Glutamatergic neuron (in vitro differentiated cells): ENCODE measurements at regions not wholly inside any gene's neighbourhood (a gene's known extent, or its start where the extent isn't known, plus 50 kb on each side); places are given as distances from the start of the nearest gene placed in this dataset.

ENCODE experiments used
- DNase-seq: peaks from one replicate; pipeline ENCODE4 v3.0.0; 2022
- H3K27ac Mint-ChIP-seq: one replicate; pipeline ENCODE4 v1.8.0; 2020; ENCODE audit warnings: mild to moderate bottlenecking, mixed read lengths, inconsistent platforms; ENCODE audit not compliant: unreplicated experiment
- H3K27me3 Mint-ChIP-seq: one replicate; pipeline ENCODE4 v1.8.0; 2020; ENCODE audit warnings: mild to moderate bottlenecking, moderate library complexity, mixed read lengths, inconsistent platforms; ENCODE audit not compliant: unreplicated experiment
- H3K36me3 Mint-ChIP-seq: one replicate; pipeline ENCODE4 v1.8.0; 2020; ENCODE audit warnings: mild to moderate bottlenecking, mixed read lengths, inconsistent platforms; ENCODE audit not compliant: unreplicated experiment
- H3K4me1 Mint-ChIP-seq: one replicate; pipeline ENCODE4 v1.8.0; 2020; ENCODE audit warnings: mild to moderate bottlenecking, low read depth, mixed read lengths, inconsistent platforms; ENCODE audit not compliant: unreplicated experiment
- H3K4me3 Mint-ChIP-seq: one replicate; pipeline ENCODE4 v1.8.0; 2020; ENCODE audit warnings: mild to moderate bottlenecking, mixed read lengths, inconsistent platforms; ENCODE audit not compliant: unreplicated experiment
- H3K9me3 Mint-ChIP-seq: one replicate; pipeline ENCODE4 v1.8.0; 2020; ENCODE audit warnings: mild to moderate bottlenecking, moderate library complexity, mixed read lengths, inconsistent platforms; ENCODE audit not compliant: unreplicated experiment
- TF ChIP-seq, protein P1 (sequence below): fragments of 200-600 bp; sonication (generic); IDR thresholded peaks from one replicate; pipeline ENCODE4 v1.5.0; 2021; ENCODE audit not compliant: partially characterized antibody, unreplicated experiment

DNA sequence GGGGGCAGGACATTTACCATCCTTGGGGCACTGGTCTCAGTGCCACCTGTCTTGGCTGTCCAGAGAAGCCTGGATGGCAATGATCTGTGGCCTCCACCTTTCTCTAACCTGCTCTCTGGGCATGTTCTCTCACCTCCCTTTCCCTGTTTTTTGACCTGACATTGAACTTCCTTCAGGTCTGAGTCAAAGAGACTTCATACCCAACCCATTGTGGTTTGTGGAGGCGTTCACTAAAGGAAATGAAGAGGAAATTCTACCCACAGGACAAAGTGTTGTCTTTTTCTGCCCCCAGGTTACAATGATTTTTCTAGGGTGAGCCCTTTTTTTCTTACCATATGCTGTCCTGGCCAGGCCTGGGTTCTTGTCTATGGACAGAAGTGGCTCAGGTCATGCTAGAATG is 76.6 kb downstream of the CYP26A1 start:
- TF ChIP-seq, protein P1, sequence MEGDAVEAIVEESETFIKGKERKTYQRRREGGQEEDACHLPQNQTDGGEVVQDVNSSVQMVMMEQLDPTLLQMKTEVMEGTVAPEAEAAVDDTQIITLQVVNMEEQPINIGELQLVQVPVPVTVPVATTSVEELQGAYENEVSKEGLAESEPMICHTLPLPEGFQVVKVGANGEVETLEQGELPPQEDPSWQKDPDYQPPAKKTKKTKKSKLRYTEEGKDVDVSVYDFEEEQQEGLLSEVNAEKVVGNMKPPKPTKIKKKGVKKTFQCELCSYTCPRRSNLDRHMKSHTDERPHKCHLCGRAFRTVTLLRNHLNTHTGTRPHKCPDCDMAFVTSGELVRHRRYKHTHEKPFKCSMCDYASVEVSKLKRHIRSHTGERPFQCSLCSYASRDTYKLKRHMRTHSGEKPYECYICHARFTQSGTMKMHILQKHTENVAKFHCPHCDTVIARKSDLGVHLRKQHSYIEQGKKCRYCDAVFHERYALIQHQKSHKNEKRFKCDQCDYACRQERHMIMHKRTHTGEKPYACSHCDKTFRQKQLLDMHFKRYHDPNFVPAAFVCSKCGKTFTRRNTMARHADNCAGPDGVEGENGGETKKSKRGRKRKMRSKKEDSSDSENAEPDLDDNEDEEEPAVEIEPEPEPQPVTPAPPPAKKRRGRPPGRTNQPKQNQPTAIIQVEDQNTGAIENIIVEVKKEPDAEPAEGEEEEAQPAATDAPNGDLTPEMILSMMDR: no peak
- H3K27me3 Mint-ChIP-seq: no peaks in the 10 kb centered on the region
- peaks cover 2% of the 10 kb centered on the region for H3K9me3 Mint-ChIP-seq
- peaks cover 6% of the 10 kb centered on the region for H3K36me3 Mint-ChIP-seq
- H3K4me1 Mint-ChIP-seq: no peaks in the 10 kb centered on the region
- no peak overlapping the region for H3K4me3 Mint-ChIP-seq
- DNase-seq: no peak
- H3K27ac Mint-ChIP-seq: no peak overlapping the region

DNA sequence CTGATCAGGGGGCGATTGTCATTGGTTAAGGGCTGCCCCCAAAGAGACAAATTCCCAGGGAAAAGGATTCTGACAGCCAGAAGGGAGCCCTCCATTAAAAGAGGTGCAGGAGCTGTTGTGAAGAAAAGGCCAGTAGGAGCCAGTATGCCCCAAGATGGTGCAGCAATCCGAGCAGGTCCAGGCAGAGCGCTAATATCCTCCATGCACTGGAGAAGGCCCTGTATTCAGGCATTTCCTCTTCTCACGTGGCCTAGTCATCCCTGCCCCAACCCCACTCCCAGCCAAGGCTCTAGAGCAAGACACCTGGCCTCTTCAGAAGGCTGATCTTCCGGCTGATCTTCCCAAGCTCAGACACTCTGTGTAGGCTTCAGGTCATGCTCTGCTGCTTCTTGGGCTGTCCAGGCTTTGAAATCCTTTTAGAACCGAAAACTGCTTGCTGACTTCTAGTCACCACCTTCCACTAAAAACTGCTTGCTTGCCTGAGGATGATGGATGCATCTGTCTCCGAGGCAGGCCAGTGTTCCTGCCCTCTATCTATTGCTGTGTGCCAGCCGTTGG is 77.4 kb downstream of the CYP26A1 start:
- Mint-ChIP-seq H3K36me3 (peaks cover 13% of the 10 kb centered on the region), H3K4me1 (no peaks in the 10 kb centered on the region), H3K9me3 (peaks cover 2% of the 10 kb centered on the region), H3K27me3 (no peaks in the 10 kb centered on the region), H3K4me3 (no peak overlapping the region), H3K27ac (no peak overlapping the region)
- DNase-seq: no peak
- TF ChIP-seq, protein P1: no peak

DNA sequence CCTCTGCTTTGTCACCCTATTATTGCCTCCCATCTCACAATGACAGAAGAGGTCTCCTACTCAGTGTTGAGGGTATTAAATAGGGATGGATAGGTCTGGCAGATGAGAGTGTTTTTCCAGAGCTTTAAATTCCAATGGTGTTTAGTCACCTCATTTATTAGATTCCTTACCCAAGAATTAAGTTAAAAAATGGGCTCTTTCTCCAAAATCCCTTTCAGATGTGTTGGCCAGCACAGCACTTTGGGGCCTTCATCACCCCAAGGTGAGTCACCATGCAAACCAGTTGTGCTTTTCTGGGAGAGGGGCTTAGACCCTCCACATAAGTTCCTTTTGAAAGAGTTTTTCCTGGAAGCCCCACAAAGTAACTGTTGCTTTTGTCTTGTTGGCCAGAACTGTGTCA is 78.4 kb downstream of the CYP26A1 start:
- DNase-seq: no peak
- Mint-ChIP-seq H3K4me1 (no peaks in the 10 kb centered on the region), H3K27ac (no peak overlapping the region), H3K27me3 (no peaks in the 10 kb centered on the region), H3K9me3 (peaks cover 2% of the 10 kb centered on the region), H3K36me3 (peaks cover 13% of the 10 kb centered on the region), H3K4me3 (no peak overlapping the region)
- TF ChIP-seq, protein P1: no peak

GRCh38 chr10:93154531-93154930 is 80.8 kb downstream of the CYP26A1 start:
- no peaks in the 10 kb centered on the region for H3K4me1 Mint-ChIP-seq
- TF ChIP-seq, protein P1: no peak
- H3K36me3 Mint-ChIP-seq: peaks cover 13% of the 10 kb centered on the region
- no peak overlapping the region for H3K4me3 Mint-ChIP-seq
- H3K27ac Mint-ChIP-seq: no peak overlapping the region
- no peak for DNase-seq
- no peaks in the 10 kb centered on the region for H3K27me3 Mint-ChIP-seq
- no peaks in the 10 kb centered on the region for H3K9me3 Mint-ChIP-seq

DNA sequence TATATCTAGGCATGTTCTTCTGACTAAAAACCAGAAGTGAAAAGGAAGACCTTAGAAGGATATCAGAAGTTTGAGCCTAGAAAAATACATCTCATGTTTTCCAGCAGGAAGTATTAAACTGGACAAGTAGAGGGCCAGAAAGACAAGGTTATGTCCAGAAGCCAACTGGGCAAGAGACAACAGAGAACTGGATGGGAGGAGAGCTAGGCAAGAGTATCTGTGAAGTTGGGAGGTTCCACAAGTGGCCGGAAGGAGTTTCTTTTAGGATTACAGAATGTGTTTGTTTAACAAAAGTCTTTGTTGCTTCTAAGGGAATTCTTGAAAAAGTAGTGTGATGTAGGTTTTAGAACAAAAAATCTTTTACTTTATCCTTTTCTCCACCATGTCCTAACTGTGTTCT is 86.4 kb downstream of the CYP26A1 start:
- Mint-ChIP-seq H3K9me3 (no peaks in the 10 kb centered on the region), H3K4me3 (no peak overlapping the region), H3K4me1 (no peaks in the 10 kb centered on the region), H3K27ac (no peak overlapping the region), H3K27me3 (peaks cover 2% of the 10 kb centered on the region), H3K36me3 (peaks cover 9% of the 10 kb centered on the region)
- no peak for DNase-seq
- TF ChIP-seq, protein P1: no peak
